C4-2B (cell line): ENCODE measurements at regions not wholly inside any gene's neighbourhood (a gene's known extent, or its start where the extent isn't known, plus 50 kb on each side); places are given as distances from the start of the nearest gene placed in this dataset.
"Not testable (repeated sequence)": the region's sequence is repeated elsewhere in the genome, so short reads cannot be mapped to it uniquely, and the experiment has no call there.

ENCODE experiments used
- H3K27ac ChIP-seq: fragments of 450-650 bp; 2 replicates; pipeline ENCODE4 v1.5.1; 2017
- CTCF ChIP-seq: fragments of 450-650 bp; conservative IDR thresholded peaks from 2 replicates; pipeline ENCODE4 v1.5.1; 2017; ENCODE audit warnings: mild to moderate bottlenecking
- ZFX ChIP-seq: fragments of 450-650 bp; IDR thresholded peaks from 2 replicates; pipeline ENCODE4 v1.6.1; 2017

GRCh38 chr1:29756901-29757725, 520.8 kb downstream of the PTPRU start:
- TF ChIP-seq CTCF, result no peak
- no peak for TF ChIP-seq ZFX
- no peak overlapping the region for H3K27ac ChIP-seq

- H3K27ac ChIP-seq, result no peak overlapping the region
- no peak for TF ChIP-seq CTCF
- no peak for TF ChIP-seq ZFX
Measured at GRCh38 chr1:29756498-29756897, 520.2 kb downstream of the PTPRU start.

GRCh38 chr1:29756085-29756484, 519.8 kb downstream of the PTPRU start:
- no peak overlapping the region for H3K27ac ChIP-seq
- TF ChIP-seq CTCF (no peak), ZFX (no peak)

- not testable (repeated sequence) for H3K27ac ChIP-seq
Measured at GRCh38 chr1:29755412-29756015, 519.2 kb downstream of the PTPRU start.

- no peak overlapping the region for H3K27ac ChIP-seq
- no peak for TF ChIP-seq ZFX
Measured at GRCh38 chr1:29754573-29755375, 518.5 kb downstream of the PTPRU start.

GRCh38 chr1:29753771-29754572, 517.6 kb downstream of the PTPRU start:
- TF ChIP-seq ZFX (no peak), CTCF (no peak)
- H3K27ac ChIP-seq, result no peak overlapping the region

- H3K27ac ChIP-seq, result no peak overlapping the region
- TF ChIP-seq CTCF (no peak), ZFX (no peak)
Measured at GRCh38 chr1:29753244-29753643, 516.9 kb downstream of the PTPRU start.

- no peak overlapping the region for H3K27ac ChIP-seq
- TF ChIP-seq ZFX (no peak), CTCF (no peak)
Measured at GRCh38 chr1:29752141-29752540, 515.8 kb downstream of the PTPRU start.
